CD1c-positive myeloid dendritic cell (primary cell): ENCODE measurements at regions not wholly inside any gene's neighbourhood (a gene's known extent, or its start where the extent isn't known, plus 50 kb on each side); places are given as distances from the start of the nearest gene placed in this dataset.
"Not testable (repeated sequence)": the region's sequence is repeated elsewhere in the genome, so short reads cannot be mapped to it uniquely, and the experiment has no call there.

Source experiments
- DNase-seq: peaks from one replicate; pipeline ENCODE4 v3.0.0-alpha.2; 2016; ENCODE audit errors: extremely low spot score

DNA sequence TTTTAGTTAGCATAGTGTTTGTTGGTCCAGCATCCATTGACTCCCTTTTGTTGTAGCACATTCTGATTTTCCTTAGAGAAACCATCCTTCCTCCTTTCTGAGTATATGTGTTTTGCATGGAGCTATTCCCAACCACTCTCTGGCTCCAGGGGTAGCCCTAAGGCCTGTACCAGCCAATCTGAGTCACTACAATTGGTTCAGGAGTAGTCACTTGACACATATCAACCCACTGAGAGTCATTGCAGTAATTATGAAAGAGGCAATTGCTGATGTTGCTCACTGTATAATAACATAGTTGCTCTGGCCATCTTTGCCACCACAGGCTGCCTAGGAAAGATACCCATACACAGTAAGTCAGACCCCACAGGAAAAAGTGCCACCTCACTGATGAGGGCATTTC, 71.2 kb upstream of the GRID2 start:
- no peak for DNase-seq

DNA sequence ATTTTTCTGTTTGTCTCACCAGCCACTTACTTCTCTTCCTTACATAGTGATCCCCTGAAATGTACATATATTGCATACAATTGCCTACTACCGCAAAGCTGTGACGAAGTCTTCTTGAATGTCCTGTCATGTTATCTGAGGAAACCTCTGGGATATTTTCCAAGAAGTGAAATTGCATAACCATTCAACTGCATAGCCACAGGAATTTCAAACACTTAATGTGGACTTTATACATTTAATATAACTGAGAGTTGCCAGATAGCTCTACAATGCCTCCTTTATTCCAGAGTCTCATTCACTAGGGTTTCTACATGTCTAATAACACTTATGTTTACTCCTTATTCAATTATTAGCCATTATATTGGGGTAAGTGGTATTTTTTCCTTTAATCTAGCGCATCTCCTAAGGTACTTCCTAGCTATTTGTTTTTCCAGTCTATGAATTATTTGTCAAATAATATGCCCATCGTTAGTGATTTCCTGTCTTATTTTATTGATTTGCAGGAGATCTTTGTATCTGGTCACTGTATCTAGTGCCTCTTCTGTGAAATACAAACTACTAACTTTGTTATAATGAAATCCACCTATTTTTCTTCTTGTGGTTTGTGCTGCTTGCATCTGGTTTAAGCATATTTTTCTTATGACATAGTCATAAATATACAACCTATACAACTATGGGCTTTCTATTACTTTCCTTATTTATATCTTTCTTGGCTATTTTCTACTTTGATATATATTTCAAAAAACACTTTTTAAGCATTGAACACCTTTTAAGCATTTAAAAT, 69.2 kb upstream of the GRID2 start:
- DNase-seq, result no peak

- no peak for DNase-seq
These were observed 68.0 kb upstream of the GRID2 start for GRCh38 chr4:92235731-92236130.

- no peak for DNase-seq
These were observed 66.9 kb upstream of the GRID2 start for GRCh38 chr4:92236877-92237276.

GRCh38 chr4:92237559-92237958, 66.2 kb upstream of the GRID2 start:
- DNase-seq, result no peak

- DNase-seq, result no peak
These were observed 62.7 kb upstream of the GRID2 start for GRCh38 chr4:92241094-92241493.

DNA sequence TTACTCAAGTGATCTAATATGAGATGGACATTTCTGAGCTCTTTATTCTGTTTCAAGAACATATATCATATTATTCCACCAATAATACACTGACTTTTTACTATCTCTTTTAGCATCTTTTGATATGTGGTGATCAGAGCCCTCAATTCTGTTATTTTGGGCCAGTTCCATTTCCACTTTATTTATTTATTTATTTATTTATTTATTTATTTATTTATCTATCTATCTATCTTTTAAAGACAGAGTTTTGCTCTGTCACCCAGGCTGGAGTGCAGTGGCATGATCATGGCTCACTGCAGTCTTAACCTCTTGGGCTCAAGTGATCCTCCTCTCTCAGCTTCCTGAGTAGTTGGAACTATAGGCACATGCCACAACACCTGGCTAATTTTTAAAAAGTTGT, 57.4 kb upstream of the GRID2 start:
- no peak for DNase-seq

DNA sequence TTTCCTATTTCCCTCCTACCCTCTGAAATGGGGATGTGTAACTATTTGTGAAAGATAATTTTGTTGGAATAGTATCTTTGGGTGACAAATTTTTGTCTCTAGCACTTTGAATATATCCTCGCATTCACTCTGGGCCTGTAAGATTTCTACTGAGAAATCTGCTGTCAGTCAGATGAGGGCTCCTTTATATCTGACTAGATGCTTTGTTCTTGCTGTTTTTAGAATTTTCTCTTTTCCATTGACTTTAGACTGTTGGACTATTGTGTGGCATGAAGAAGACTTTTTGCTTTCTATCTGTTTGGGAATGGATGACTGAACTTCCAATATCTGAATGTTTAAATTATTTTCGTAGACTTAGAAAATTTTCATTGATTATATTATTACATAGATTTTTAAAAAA, 54.2 kb upstream of the GRID2 start:
- DNase-seq, result no peak

- no peak for DNase-seq
These were observed 52.1 kb upstream of the GRID2 start for GRCh38 chr4:92251711-92252110.

DNA sequence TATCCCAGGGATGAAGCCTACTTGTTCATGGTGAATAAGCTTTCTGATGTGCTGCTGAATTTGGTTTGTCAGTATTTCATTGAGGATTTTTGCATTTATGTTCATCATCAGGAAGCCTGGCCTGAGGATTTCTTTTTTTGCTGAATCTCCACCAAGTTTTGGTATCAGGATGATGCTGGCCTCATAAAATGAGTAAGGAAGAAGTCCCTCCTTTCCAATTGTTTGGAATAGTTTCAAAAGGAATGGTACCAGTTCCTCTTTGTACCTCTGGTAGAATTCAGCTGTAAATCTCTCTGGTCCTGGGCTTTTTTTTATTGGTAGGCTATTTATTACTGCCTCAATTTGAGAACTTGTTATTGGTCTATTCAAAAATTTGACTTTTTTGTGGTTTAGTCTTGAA, 51.4 kb upstream of the GRID2 start:
- DNase-seq, result not testable (repeated sequence)

GRCh38 chr4:92252846-92253245, 50.9 kb upstream of the GRID2 start:
- DNase-seq, result no peak

- DNase-seq, result no peak
These were observed 50.2 kb upstream of the GRID2 start for GRCh38 chr4:92253550-92253949.
